AG09309 (cell line): ENCODE measurements at regions not wholly inside any gene's neighbourhood (a gene's known extent, or its start where the extent isn't known, plus 50 kb on each side); places are given as distances from the start of the nearest gene placed in this dataset.

Experiments used
- DNase-seq: peaks from one replicate; pipeline ENCODE4 v3.0.0-alpha.2; 2010; ENCODE audit warnings: low read depth
- H3K4me3 ChIP-seq: 2 replicates; pipeline ENCODE4 v1.5.1; 2011; ENCODE audit warnings: mild to moderate bottlenecking, low read depth, low read length, moderate library complexity; ENCODE audit not compliant: control insufficient read depth
- CTCF ChIP-seq: IDR thresholded peaks from 2 replicates; pipeline ENCODE4 v1.5.1; 2011; ENCODE audit warnings: mild to moderate bottlenecking, low read depth, low read length, inconsistent platforms; ENCODE audit not compliant: insufficient read depth, control insufficient read depth; ENCODE audit errors: missing control alignments

- no peak overlapping the region for H3K4me3 ChIP-seq
- DNase-seq, result no peak
- TF ChIP-seq CTCF, result no peak
Observed at GRCh38 chr2:11024687-11025086, 113.0 kb downstream of the KCNF1 start.

DNA sequence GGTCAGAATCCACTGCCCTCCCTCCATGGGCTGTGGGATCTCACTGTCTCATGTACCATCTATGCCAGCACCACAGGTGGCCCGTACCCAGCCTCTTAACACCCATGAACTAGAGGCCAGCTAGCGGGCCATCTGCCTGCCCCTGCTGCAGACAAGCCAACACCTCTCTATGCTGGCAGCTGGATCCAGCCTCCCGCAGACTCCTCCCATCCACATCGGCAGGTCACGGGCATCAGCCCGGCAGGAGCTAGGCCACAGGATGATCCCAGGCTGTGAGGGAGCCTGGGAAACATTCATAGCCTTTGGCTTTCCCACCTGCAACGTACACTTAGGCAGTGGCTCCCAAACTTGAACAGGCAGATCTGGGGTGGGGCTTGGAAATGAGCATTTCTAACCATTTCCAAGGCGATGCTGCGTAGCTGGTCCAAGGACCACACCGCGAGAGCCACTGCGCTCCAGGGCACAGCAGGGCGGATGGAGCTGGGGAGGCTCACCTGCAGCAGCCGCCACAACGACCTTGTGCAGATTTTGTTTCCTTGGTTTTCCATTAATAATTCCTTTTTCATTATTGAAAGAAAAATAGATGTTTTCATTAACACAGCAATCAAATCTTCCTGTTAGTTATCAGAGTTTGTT, 114.7 kb downstream of the KCNF1 start:
- no peak overlapping the region for H3K4me3 ChIP-seq
- TF ChIP-seq CTCF, result no peak
- DNase-seq, result no peak

- H3K4me3 ChIP-seq, result no peak overlapping the region
- no peak for TF ChIP-seq CTCF
- DNase-seq, result no peak
Observed at GRCh38 chr2:11027195-11027594, 115.5 kb downstream of the KCNF1 start.

DNA sequence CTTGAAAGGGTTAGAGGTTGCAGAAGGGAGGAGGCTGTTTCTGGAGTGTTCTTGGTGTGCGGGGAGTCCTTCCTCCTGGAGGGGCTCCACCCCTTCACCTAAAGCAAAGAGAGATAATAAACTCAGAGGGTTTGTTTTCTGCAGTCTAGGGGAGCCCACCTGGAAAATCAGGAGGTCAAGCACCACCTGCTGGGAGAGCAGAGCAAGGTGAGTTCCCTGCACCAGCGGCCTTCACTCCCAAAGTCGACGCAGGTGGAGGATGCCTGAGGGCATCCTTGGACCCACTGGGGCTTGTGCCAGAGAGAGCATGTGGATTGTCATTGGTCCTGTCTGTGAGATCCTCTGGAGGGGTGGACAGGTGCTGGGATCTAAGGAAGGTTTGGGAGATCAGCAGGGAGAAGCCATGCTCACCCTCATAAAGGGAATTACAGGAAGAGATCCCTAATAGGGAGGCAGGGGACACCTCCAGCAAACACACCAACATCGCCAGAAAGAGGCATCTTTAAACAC, 116.7 kb downstream of the KCNF1 start:
- no peak for DNase-seq
- no peak for TF ChIP-seq CTCF
- H3K4me3 ChIP-seq, result no peak overlapping the region

- DNase-seq, result no peak
- TF ChIP-seq CTCF, result no peak
- no peak overlapping the region for H3K4me3 ChIP-seq
Observed at GRCh38 chr2:11029136-11029535, 117.4 kb downstream of the KCNF1 start.

DNA sequence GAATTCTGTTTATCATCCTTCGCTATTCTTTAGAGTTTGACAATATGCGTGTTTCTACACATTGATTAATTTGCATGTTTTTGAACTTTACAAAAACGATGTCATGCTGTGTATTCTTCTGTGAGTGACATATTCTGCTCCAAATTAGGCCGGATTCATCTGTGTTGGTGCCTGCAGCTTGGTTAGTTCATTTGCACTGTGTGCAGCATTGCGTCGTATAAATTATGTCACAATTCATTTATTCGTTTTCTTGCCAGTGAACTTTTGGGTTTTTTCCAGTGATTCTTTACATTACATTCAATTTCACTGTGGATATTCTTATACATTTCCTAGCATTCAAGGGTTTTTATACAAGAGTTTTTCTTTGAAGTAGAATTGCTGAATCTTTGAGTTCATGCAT, 118.3 kb downstream of the KCNF1 start:
- no peak overlapping the region for H3K4me3 ChIP-seq
- no peak for DNase-seq
- TF ChIP-seq CTCF, result no peak
